Immature natural killer cell (primary cell): ENCODE measurements at regions not wholly inside any gene's neighbourhood (a gene's known extent, or its start where the extent isn't known, plus 50 kb on each side); places are given as distances from the start of the nearest gene placed in this dataset.
A peak's percentile ranks its signal among the peaks of the same experiment; 100 is the strongest.

Source experiments
- DNase-seq, 3 donors: peaks; one replicate each; pipeline ENCODE4 v3.0.0; 2022; ENCODE audit warnings: mixed read lengths in 1 of 3
- H3K27ac Mint-ChIP-seq, 6 donors: one replicate each; pipeline ENCODE4 v1.8.0; 2020; ENCODE audit warnings: mixed read lengths in 6 of 6, mild to moderate bottlenecking in 5 of 6, inconsistent platforms in 4 of 6, moderate library complexity in 3 of 6
- H3K27me3 Mint-ChIP-seq, 3 donors: one replicate each; pipeline ENCODE4 v1.8.0; 2020 to 2021; ENCODE audit warnings: low read depth in 3 of 3, mild to moderate bottlenecking in 3 of 3, mixed read lengths in 3 of 3, moderate library complexity in 3 of 3, inconsistent platforms in 1 of 3
- H3K36me3 Mint-ChIP-seq, 3 donors: one replicate each; pipeline ENCODE4 v1.8.0; 2020; ENCODE audit warnings: mixed read lengths in 3 of 3, inconsistent platforms in 2 of 3, mild to moderate bottlenecking in 2 of 3
- H3K4me1 Mint-ChIP-seq, 2 donors: one replicate each; pipeline ENCODE4 v1.8.0; 2020; ENCODE audit warnings: inconsistent platforms in 2 of 2, mild to moderate bottlenecking in 2 of 2, mixed read lengths in 2 of 2, moderate library complexity in 1 of 2
- H3K4me3 Mint-ChIP-seq, 5 donors: one replicate each; pipeline ENCODE4 v1.8.0; 2020; ENCODE audit warnings: mild to moderate bottlenecking in 5 of 5, mixed read lengths in 5 of 5, inconsistent platforms in 3 of 5, moderate library complexity in 3 of 5
- H3K9me3 Mint-ChIP-seq, 6 donors: one replicate each; pipeline ENCODE4 v1.8.0; 2020; ENCODE audit warnings: mild to moderate bottlenecking in 6 of 6, mixed read lengths in 6 of 6, inconsistent platforms in 4 of 6, moderate library complexity in 3 of 6

GRCh38 chr6:53721766-53722165 lies 56.2 kb upstream of the KLHL31 start:
- Mint-ChIP-seq H3K4me3 (no peak overlapping the region), H3K27me3 (peaks cover 7 to 10% (median 7%) of the 10 kb centered on the region in 3 donors), H3K36me3 (no peaks in the 10 kb centered on the region), H3K9me3 (no peaks in the 10 kb centered on the region), H3K4me1 (peaks cover 0 to 6% of the 10 kb centered on the region in 2 donors), H3K27ac (no peak overlapping the region)
- no peak for DNase-seq

- Mint-ChIP-seq H3K4me3 (no peak overlapping the region), H3K27me3 (peaks cover 5 to 6% (median 6%) of the 10 kb centered on the region in 3 donors), H3K9me3 (no peaks in the 10 kb centered on the region), H3K4me1 (no peaks in the 10 kb centered on the region), H3K27ac (no peak overlapping the region), H3K36me3 (no peaks in the 10 kb centered on the region)
- DNase-seq = peak; percentile 26 to 41 (median 37)
Measured at GRCh38 chr6:53718597-53719460, 53.3 kb upstream of the KLHL31 start.

- Mint-ChIP-seq H3K27ac (no peak overlapping the region), H3K9me3 (no peaks in the 10 kb centered on the region), H3K4me1 (no peaks in the 10 kb centered on the region), H3K36me3 (no peaks in the 10 kb centered on the region), H3K4me3 (no peak overlapping the region), H3K27me3 (peaks cover 1 to 8% (median 3%) of the 10 kb centered on the region in 3 donors)
- DNase-seq = no peak
Measured at GRCh38 chr6:53717566-53717965, 52.0 kb upstream of the KLHL31 start.

GRCh38 chr6:53715434-53715833 lies 49.9 kb upstream of the KLHL31 start:
- Mint-ChIP-seq H3K4me1 (no peaks in the 10 kb centered on the region), H3K36me3 (no peaks in the 10 kb centered on the region), H3K27ac (no peak overlapping the region), H3K4me3 (no peak overlapping the region), H3K27me3 (peaks cover 0 to 12% (median 2%) of the 10 kb centered on the region in 3 donors), H3K9me3 (no peaks in the 10 kb centered on the region)
- no peak for DNase-seq
